H1 (cell line): ENCODE measurements at regions not wholly inside any gene's neighbourhood (a gene's known extent, or its start where the extent isn't known, plus 50 kb on each side); places are given as distances from the start of the nearest gene placed in this dataset.
A peak's percentile ranks its signal among the peaks of the same experiment; 100 is the strongest.

Experiments
- BCL11A ChIP-seq, 2 experiments: IDR thresholded peaks; one replicate each; pipeline ENCODE4 v1.6.1; 2011; ENCODE audit warnings: low read depth in 2 of 2, low read length in 2 of 2, mild to moderate bottlenecking in 2 of 2
- CBX5 ChIP-seq: fragments of 300-800, 300-1000 bp; sonication (generic); IDR thresholded peaks from 2 replicates; pipeline ENCODE4 v1.7.1; 2016; ENCODE audit warnings: antibody characterized with exemption, low read length, low read depth
- CHD1 ChIP-seq: IDR thresholded peaks from 2 replicates; pipeline ENCODE4 v1.6.1; 2012; ENCODE audit warnings: low read depth, low read length, improper control_type of control experiment
- CREB1 ChIP-seq: IDR thresholded peaks from 2 replicates; pipeline ENCODE4 v1.6.1; 2012; ENCODE audit warnings: inconsistent platforms
- CTBP2 ChIP-seq: IDR thresholded peaks from 2 replicates; pipeline ENCODE4 v1.7.0; 2011; ENCODE audit warnings: borderline replicate concordance, mild to moderate bottlenecking, moderate library complexity, mixed read lengths, low read length; ENCODE audit not compliant: insufficient read depth, insufficient read length
- EGR1 ChIP-seq: IDR thresholded peaks from 2 replicates; pipeline ENCODE4 v1.6.1; 2011; ENCODE audit warnings: low read depth, low read length, borderline replicate concordance
- FOSL1 ChIP-seq: IDR thresholded peaks from 2 replicates; pipeline ENCODE4 v1.6.1; 2011; ENCODE audit warnings: mild to moderate bottlenecking, low read depth, low read length, moderate library complexity; ENCODE audit not compliant: insufficient read depth
- GABPA ChIP-seq: IDR thresholded peaks from 2 replicates; pipeline ENCODE4 v1.6.1; 2011; ENCODE audit warnings: mild to moderate bottlenecking, low read length, moderate library complexity, borderline replicate concordance; ENCODE audit not compliant: insufficient read depth
- HDAC2 ChIP-seq, 2 experiments: fragments of 300-600 bp in 1 of 2; sonication (generic) in 1 of 2; IDR thresholded peaks; 2 replicates each; pipeline ENCODE4 v1.6.1; 2011 to 2012; ENCODE audit warnings: low read depth in 2 of 2, low read length in 2 of 2, mild to moderate bottlenecking in 2 of 2, moderate library complexity in 2 of 2, borderline replicate concordance in 1 of 2, inconsistent platforms in 1 of 2
- KDM4A ChIP-seq: IDR thresholded peaks from one replicate; pipeline ENCODE4 v1.7.1; 2012; ENCODE audit warnings: low read depth, mild to moderate bottlenecking, moderate library complexity, low read length, inconsistent platforms; ENCODE audit not compliant: severe bottlenecking
- PHF8 ChIP-seq: fragments of 200-600 bp; sonication (generic); conservative IDR thresholded peaks from 2 replicates; pipeline ENCODE4 v1.7.1; 2012; ENCODE audit warnings: low read depth, mild to moderate bottlenecking, inconsistent platforms, low read length, moderate library complexity
- POLR2A ChIP-seq, 2 experiments: IDR thresholded peaks; 1 replicate in 1 of 2; 2 replicates in 1 of 2; pipeline ENCODE4 v1.6.1; 2011; ENCODE audit warnings: low read depth in 2 of 2, low read length in 2 of 2, mild to moderate bottlenecking in 2 of 2; ENCODE audit errors: control extremely low read depth in 1 of 2
- POU5F1 ChIP-seq: IDR thresholded peaks from 2 replicates; pipeline ENCODE4 v1.6.1; 2011; ENCODE audit warnings: low read depth, mild to moderate bottlenecking, low read length, moderate library complexity
- RFX5 ChIP-seq: IDR thresholded peaks from 2 replicates; pipeline ENCODE4 v1.6.1; 2011; ENCODE audit warnings: low read depth, low read length, improper control_type of control experiment, borderline replicate concordance
- SIRT6 ChIP-seq: IDR thresholded peaks from one replicate; pipeline ENCODE4 v1.7.1; 2012; ENCODE audit warnings: low read length, inconsistent platforms
- TEAD4 ChIP-seq: IDR thresholded peaks from 2 replicates; pipeline ENCODE4 v1.6.1; 2012; ENCODE audit warnings: low read depth, low read length, inconsistent platforms, mixed read lengths
- YY1 ChIP-seq: IDR thresholded peaks from 2 replicates; pipeline ENCODE4 v1.6.1; 2011; ENCODE audit warnings: low read depth, mild to moderate bottlenecking, low read length
- TF ChIP-seq, protein P1 (sequence below): IDR thresholded peaks from 2 replicates; pipeline ENCODE4 v1.6.1; 2012; ENCODE audit warnings: inconsistent platforms
- TF ChIP-seq, protein P2 (sequence below): IDR thresholded peaks from 2 replicates; pipeline ENCODE4 v1.6.1; 2012; ENCODE audit warnings: low read length, inconsistent platforms

DNA sequence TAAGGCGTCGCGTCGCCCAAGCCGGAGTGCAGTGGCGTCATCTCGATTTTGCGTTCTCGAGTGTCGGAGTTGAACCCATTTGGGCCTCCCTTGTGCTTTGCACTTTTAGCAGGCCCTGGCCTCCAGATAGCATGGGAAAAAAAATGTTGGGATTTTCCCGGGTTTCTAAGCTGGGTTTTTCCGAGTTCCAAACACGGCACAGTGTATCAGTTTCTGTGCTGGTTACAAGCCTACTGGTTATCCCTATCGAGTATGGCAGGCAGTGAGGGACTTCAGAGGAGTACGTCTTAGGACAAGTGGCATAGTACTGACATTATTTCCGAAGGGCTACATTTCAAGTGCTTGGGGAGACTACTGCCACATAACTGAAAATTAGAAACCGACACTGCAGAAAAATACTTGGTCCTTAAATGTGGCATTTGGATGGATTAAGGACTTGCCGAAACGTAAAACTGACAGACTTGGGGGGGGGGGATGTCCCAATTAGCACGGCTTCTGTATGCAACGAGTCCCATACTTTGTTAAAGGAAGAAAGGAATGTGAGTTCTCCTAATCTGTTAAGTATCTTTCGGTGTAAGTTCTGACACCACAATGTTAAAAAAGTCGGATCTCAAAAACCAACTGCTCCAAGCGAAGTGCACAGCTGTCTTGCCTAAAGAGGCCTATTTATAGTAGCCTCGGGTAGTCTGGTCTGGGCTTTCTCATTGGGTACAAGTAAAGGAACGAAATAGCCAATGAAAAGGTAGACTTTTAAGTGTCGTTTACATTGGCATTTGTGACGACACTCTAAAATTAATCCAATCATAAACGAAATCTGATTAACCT lies 70.2 kb downstream of the HFE start (continued):
- TF ChIP-seq, protein P1, sequence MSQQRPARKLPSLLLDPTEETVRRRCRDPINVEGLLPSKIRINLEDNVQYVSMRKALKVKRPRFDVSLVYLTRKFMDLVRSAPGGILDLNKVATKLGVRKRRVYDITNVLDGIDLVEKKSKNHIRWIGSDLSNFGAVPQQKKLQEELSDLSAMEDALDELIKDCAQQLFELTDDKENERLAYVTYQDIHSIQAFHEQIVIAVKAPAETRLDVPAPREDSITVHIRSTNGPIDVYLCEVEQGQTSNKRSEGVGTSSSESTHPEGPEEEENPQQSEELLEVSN = no peak
- TF ChIP-seq CTBP2 (no peak), BCL11A (IDR thresholded peaks at IDR 0.05; ENCODE audit: low read depth in 2 of 2, low read length in 2 of 2) (peak; percentile 1 to 33), YY1 (no peak), EGR1 (peak; percentile 64; the same call in 1 of the 2 replicates), FOSL1 (no peak), GABPA (no peak), CHD1 (peak; percentile 83; the same call in 1 of the 2 replicates), CBX5 (no peak), PHF8 (no peak), KDM4A (no peak), SIRT6 (no peak), HDAC2 (IDR thresholded peaks at IDR 0.05; ENCODE audit: borderline replicate concordance in 1 of 2, low read depth in 2 of 2, low read length in 2 of 2) (no peak), TEAD4 (0 out of 2 replicates have a peak, but pooled peaks have one; percentile 1), RFX5 (no peak), POU5F1 (peak; percentile 25; the same call in 1 of the 2 replicates), POLR2A (IDR thresholded peaks at IDR 0.05; ENCODE audit: control extremely low read depth in 1 of 2, low read depth in 2 of 2, low read length in 2 of 2) (peak; percentile 96 to 98), CREB1 (peak; percentile 72)
- TF ChIP-seq, protein P2, sequence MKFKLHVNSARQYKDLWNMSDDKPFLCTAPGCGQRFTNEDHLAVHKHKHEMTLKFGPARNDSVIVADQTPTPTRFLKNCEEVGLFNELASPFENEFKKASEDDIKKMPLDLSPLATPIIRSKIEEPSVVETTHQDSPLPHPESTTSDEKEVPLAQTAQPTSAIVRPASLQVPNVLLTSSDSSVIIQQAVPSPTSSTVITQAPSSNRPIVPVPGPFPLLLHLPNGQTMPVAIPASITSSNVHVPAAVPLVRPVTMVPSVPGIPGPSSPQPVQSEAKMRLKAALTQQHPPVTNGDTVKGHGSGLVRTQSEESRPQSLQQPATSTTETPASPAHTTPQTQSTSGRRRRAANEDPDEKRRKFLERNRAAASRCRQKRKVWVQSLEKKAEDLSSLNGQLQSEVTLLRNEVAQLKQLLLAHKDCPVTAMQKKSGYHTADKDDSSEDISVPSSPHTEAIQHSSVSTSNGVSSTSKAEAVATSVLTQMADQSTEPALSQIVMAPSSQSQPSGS = no peak; the same call in none of the 2 replicates
